Loucy (cell line): ENCODE measurements at regions not wholly inside any gene's neighbourhood (a gene's known extent, or its start where the extent isn't known, plus 50 kb on each side); places are given as distances from the start of the nearest gene placed in this dataset.

Experiments used
- H2AFZ ChIP-seq: fragments of 200-600 bp; sonication (generic); 2 replicates; pipeline ENCODE4 v1.6.0; 2016; ENCODE audit warnings: antibody characterized with exemption, mild to moderate bottlenecking, low read length, moderate library complexity
- H3F3A ChIP-seq: fragments of 200-600 bp; 2 replicates; pipeline ENCODE4 v1.6.0; 2016; ENCODE audit warnings: antibody characterized with exemption, low read depth, mild to moderate bottlenecking
- H3K27me3 ChIP-seq: fragments of 200-600 bp; sonication (generic); 2 replicates; pipeline ENCODE4 v1.6.1; 2014; ENCODE audit warnings: low read length, mild to moderate bottlenecking; ENCODE audit not compliant: insufficient read depth, poor library complexity, severe bottlenecking
- H3K36me3 ChIP-seq: fragments of 200-600 bp; sonication (generic); 2 replicates; pipeline ENCODE4 v1.6.1; 2016; ENCODE audit warnings: low read length; ENCODE audit not compliant: insufficient read depth
- H3K4me1 ChIP-seq: fragments of 200-600 bp; sonication (generic); 2 replicates; pipeline ENCODE4 v1.5.1; 2014; ENCODE audit warnings: low read length, mild to moderate bottlenecking; ENCODE audit not compliant: insufficient read depth, poor library complexity, severe bottlenecking
- H3K4me2 ChIP-seq: fragments of 200-600 bp; sonication (generic); 2 replicates; pipeline ENCODE4 v1.6.0; 2014; ENCODE audit warnings: antibody characterized with exemption, low read length, low read depth, mild to moderate bottlenecking; ENCODE audit not compliant: poor library complexity, severe bottlenecking
- H3K4me3 ChIP-seq: fragments of 200-600 bp; sonication (generic); 2 replicates; pipeline ENCODE4 v1.5.1; 2014; ENCODE audit warnings: low read length, mild to moderate bottlenecking, mixed read lengths; ENCODE audit not compliant: poor library complexity, severe bottlenecking
- H3K79me2 ChIP-seq: fragments of 200-600 bp; sonication (generic); 2 replicates; pipeline ENCODE4 v1.6.1; 2014; ENCODE audit warnings: low read length; ENCODE audit not compliant: insufficient read depth
- H3K9ac ChIP-seq: fragments of 200-600 bp; sonication (generic); 2 replicates; pipeline ENCODE4 v1.6.0; 2014; ENCODE audit warnings: mild to moderate bottlenecking, low read depth, low read length, moderate library complexity; ENCODE audit not compliant: poor library complexity, severe bottlenecking
- H3K9me2 ChIP-seq: fragments of 200-600 bp; sonication (generic); replicated peaks from 2 replicates; pipeline ENCODE4 v1.6.1; 2016; ENCODE audit warnings: low read depth, low read length, mixed read lengths
- H3K9me3 ChIP-seq: fragments of 200-600 bp; sonication (generic); 2 replicates; pipeline ENCODE4 v1.6.1; 2014; ENCODE audit warnings: mild to moderate bottlenecking, antibody characterized with exemption, low read length, low read depth; ENCODE audit not compliant: insufficient read depth
- H4K20me1 ChIP-seq: fragments of 200-600 bp; sonication (generic); 2 replicates; pipeline ENCODE4 v1.6.0; 2014; ENCODE audit warnings: antibody characterized with exemption, low read length, mild to moderate bottlenecking; ENCODE audit not compliant: insufficient read depth, poor library complexity, severe bottlenecking
- CTCF ChIP-seq: fragments of 200-600 bp; sonication (generic); conservative IDR thresholded peaks from 2 replicates; pipeline ENCODE4 v1.5.1; 2014; ENCODE audit warnings: mild to moderate bottlenecking, antibody characterized with exemption, low read length
- EZH2phosphoT487 ChIP-seq: fragments of 200-600 bp; IDR thresholded peaks from 2 replicates; pipeline ENCODE4 v1.6.1; 2018; ENCODE audit warnings: antibody characterized with exemption, mild to moderate bottlenecking, moderate library complexity, borderline replicate concordance

GRCh38 chr1:58317694-58318093 lies 228.8 kb downstream of the OMA1 start:
- Histone ChIP-seq H2AFZ (no peak overlapping the region), H3F3A (no peaks in the 10 kb centered on the region), H3K4me2 (no peak overlapping the region), H4K20me1 (no peaks in the 10 kb centered on the region), H3K36me3 (no peaks in the 10 kb centered on the region), H3K27me3 (no peaks in the 10 kb centered on the region), H3K79me2 (no peaks in the 10 kb centered on the region), H3K4me1 (no peaks in the 10 kb centered on the region), H3K9me3 (no peaks in the 10 kb centered on the region), H3K9me2 (no peaks in the 10 kb centered on the region; the same call in 1 of the 2 replicates), H3K9ac (no peak overlapping the region), H3K4me3 (no peak overlapping the region)
- TF ChIP-seq EZH2phosphoT487 (no peak), CTCF (no peak)

GRCh38 chr1:58317086-58317485 lies 229.4 kb downstream of the OMA1 start:
- Histone ChIP-seq H3K4me1 (no peaks in the 10 kb centered on the region), H3K9me2 (no peaks in the 10 kb centered on the region; the same call in 1 of the 2 replicates), H3K4me3 (no peak overlapping the region), H3K9ac (no peak overlapping the region), H3K27me3 (no peaks in the 10 kb centered on the region), H4K20me1 (no peaks in the 10 kb centered on the region), H3K4me2 (no peak overlapping the region), H3F3A (no peaks in the 10 kb centered on the region), H2AFZ (no peak overlapping the region), H3K79me2 (no peaks in the 10 kb centered on the region), H3K36me3 (no peaks in the 10 kb centered on the region), H3K9me3 (no peaks in the 10 kb centered on the region)
- no peak for TF ChIP-seq EZH2phosphoT487
- TF ChIP-seq CTCF: no peak

- Histone ChIP-seq H3K9me2 (no peaks in the 10 kb centered on the region; the same call in 1 of the 2 replicates), H3K4me3 (no peak overlapping the region), H3K4me1 (no peaks in the 10 kb centered on the region), H2AFZ (no peak overlapping the region), H3K36me3 (no peaks in the 10 kb centered on the region), H3K27me3 (no peaks in the 10 kb centered on the region), H3F3A (no peaks in the 10 kb centered on the region), H4K20me1 (no peaks in the 10 kb centered on the region), H3K79me2 (no peaks in the 10 kb centered on the region), H3K4me2 (no peak overlapping the region), H3K9me3 (no peaks in the 10 kb centered on the region), H3K9ac (no peak overlapping the region)
- TF ChIP-seq EZH2phosphoT487 (no peak), CTCF (no peak)
Observed at GRCh38 chr1:58316141-58316540, 230.4 kb downstream of the OMA1 start.
